OCI-LY7 (cell line): ENCODE measurements at regions not wholly inside any gene's neighbourhood (a gene's known extent, or its start where the extent isn't known, plus 50 kb on each side); places are given as distances from the start of the nearest gene placed in this dataset.

Experiments
- EZH2phosphoT487 ChIP-seq: fragments of 200-600 bp; sonication (generic); IDR thresholded peaks from 2 replicates; pipeline ENCODE4 v1.6.1; 2018; ENCODE audit warnings: low read depth, borderline replicate concordance, mild to moderate bottlenecking, mixed run types, antibody characterized with exemption, low read length, moderate library complexity, mixed read lengths
- TF ChIP-seq, protein P1 (sequence below): fragments of 200-600 bp; sonication (generic); conservative IDR thresholded peaks from 2 replicates; pipeline ENCODE4 v1.5.1; 2014; ENCODE audit warnings: mild to moderate bottlenecking, antibody characterized with exemption, low read length, moderate library complexity, mixed read lengths

DNA sequence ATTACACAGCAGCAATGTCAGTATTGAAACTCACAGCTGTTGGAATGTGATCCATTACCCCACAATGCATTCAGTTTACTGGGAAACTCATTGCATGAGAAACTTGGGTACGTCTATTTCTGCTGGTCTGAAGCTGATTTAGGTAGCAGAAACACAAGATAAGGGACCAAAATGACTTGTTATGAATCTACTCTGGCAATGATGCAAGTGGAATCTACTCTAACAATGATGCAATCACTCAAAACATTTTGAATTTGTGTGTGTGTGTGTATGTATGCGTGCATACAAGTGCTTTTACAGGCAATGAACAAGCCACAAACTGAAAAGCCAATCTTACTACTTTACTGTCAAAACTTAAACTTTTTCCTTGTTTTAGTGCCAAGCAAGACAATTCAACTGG, 406.7 kb downstream of the ADCYAP1 start:
- TF ChIP-seq, protein P1, sequence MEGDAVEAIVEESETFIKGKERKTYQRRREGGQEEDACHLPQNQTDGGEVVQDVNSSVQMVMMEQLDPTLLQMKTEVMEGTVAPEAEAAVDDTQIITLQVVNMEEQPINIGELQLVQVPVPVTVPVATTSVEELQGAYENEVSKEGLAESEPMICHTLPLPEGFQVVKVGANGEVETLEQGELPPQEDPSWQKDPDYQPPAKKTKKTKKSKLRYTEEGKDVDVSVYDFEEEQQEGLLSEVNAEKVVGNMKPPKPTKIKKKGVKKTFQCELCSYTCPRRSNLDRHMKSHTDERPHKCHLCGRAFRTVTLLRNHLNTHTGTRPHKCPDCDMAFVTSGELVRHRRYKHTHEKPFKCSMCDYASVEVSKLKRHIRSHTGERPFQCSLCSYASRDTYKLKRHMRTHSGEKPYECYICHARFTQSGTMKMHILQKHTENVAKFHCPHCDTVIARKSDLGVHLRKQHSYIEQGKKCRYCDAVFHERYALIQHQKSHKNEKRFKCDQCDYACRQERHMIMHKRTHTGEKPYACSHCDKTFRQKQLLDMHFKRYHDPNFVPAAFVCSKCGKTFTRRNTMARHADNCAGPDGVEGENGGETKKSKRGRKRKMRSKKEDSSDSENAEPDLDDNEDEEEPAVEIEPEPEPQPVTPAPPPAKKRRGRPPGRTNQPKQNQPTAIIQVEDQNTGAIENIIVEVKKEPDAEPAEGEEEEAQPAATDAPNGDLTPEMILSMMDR = no peak
- no peak for TF ChIP-seq EZH2phosphoT487
